ENCODE measurements at regions not wholly inside any gene's neighbourhood (a gene's known extent, or its start where the extent isn't known, plus 50 kb on each side); places are given as distances from the start of the nearest gene placed in this dataset.

- Histone ChIP-seq H3K4me1 (replicated peaks in 1 of 2; ENCODE audit: control insufficient read depth in 2 of 2, insufficient read depth in 2 of 2, low read length in 2 of 2) (no peaks in the 10 kb centered on the region), H3K27ac (ENCODE audit: extremely low read depth, low read depth, low read length) (no peak overlapping the region), H3K4me2 (ENCODE audit: insufficient read depth, low read length) (no peak overlapping the region), H3K27me3 (ENCODE audit: control insufficient read depth in 2 of 2, insufficient read depth in 2 of 2, low read length in 2 of 2) (peaks cover 8 to 10% of the 10 kb centered on the region in 2 experiments; a peak in 2 of 5 replicates), H3K9me1 (ENCODE audit: control insufficient read depth, insufficient read depth, low read length) (no peaks in the 10 kb centered on the region), H4K20me1 (replicated peaks; ENCODE audit: control insufficient read depth, insufficient read depth, low read length) (no peaks in the 10 kb centered on the region; the same call in 1 of the 2 replicates), H3K9ac (ENCODE audit: insufficient read depth in 1 of 2, low read depth in 2 of 2, low read length in 2 of 2) (no peak overlapping the region), H3K36me3 (ENCODE audit: control insufficient read depth, insufficient read depth, low read length) (no peaks in the 10 kb centered on the region), H2AFZ (ENCODE audit: low read depth, low read length) (no peak overlapping the region), H3K79me2 (ENCODE audit: control insufficient read depth, insufficient read depth, low read length) (no peaks in the 10 kb centered on the region), H3K9me3 (replicated peaks; ENCODE audit: control insufficient read depth, insufficient read depth, low read depth, low read length) (no peaks in the 10 kb centered on the region), H3K4me3 (no peak overlapping the region)
- BruUV-seq (replicated peaks) = no TSS peak
- FAIRE-seq (no peak), ATAC-seq (no peak), DNase-seq (ENCODE audit: extremely low read depth in 1 of 4, low spot score in 3 of 4) (no peak)
- WGBS (ENCODE audit: insufficient coverage, low coverage, missing lambda C conversion rate) = 0% methylated on average over 2 of the region's 2 CpGs
- ChIA-PET POLR2A (no interaction called here), CTCF (ENCODE audit: low intra/inter-chr PET ratio) (no interaction called here)
- TF ChIP-seq NFXL1 (CRISPR knock-in tag; IDR thresholded peaks at IDR 0.05) = no peak
- TF ChIP-seq YY1 (IDR thresholded peaks at IDR 0.05; ENCODE audit: borderline replicate concordance in 1 of 3, control insufficient read depth in 1 of 3, extremely low read depth in 1 of 3, insufficient read depth in 3 of 3, insufficient read length in 1 of 3, insufficient replicate concordance in 2 of 3, low read depth in 1 of 3, low read length in 2 of 3) = no peak
- TF ChIP-seq CBFB (CRISPR knock-in tag; IDR thresholded peaks at IDR 0.05) = no peak
- TF ChIP-seq SAFB (IDR thresholded peaks at IDR 0.05; ENCODE audit: borderline replicate concordance, low read depth, low read length) = no peak
- TF ChIP-seq ZNF24 (IDR thresholded peaks at IDR 0.05) = no peak
- no peak for TF ChIP-seq CTBP1 (IDR thresholded peaks at IDR 0.05; ENCODE audit: borderline replicate concordance)
- no peak for TF ChIP-seq MCM3 (IDR thresholded peaks at IDR 0.05)
- TF ChIP-seq SP1 (CRISPR knock-in tag; IDR thresholded peaks at IDR 0.05) = no peak
- TF ChIP-seq TFAM (CRISPR knock-in tag; conservative IDR thresholded peaks at IDR 0.05) = no peak
- TF ChIP-seq ZNF280A (IDR thresholded peaks at IDR 0.05; ENCODE audit: low read depth, partially characterized antibody) = no peak
- TF ChIP-seq RFX5 (IDR thresholded peaks at IDR 0.05; ENCODE audit: low read depth, low read length) = no peak
- TF ChIP-seq, protein P1, sequence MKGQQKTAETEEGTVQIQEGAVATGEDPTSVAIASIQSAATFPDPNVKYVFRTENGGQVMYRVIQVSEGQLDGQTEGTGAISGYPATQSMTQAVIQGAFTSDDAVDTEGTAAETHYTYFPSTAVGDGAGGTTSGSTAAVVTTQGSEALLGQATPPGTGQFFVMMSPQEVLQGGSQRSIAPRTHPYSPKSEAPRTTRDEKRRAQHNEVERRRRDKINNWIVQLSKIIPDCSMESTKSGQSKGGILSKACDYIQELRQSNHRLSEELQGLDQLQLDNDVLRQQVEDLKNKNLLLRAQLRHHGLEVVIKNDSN (CRISPR knock-in tag; IDR thresholded peaks at IDR 0.05) = no peak
- no peak for TF ChIP-seq ZNF354B (CRISPR knock-in tag; IDR thresholded peaks at IDR 0.05)
- intact Hi-C loops (cut with micrococcal nuclease) (no loop called here), in situ Hi-C loops (cut with MboI) (no loop called here)
Observed at GRCh38 chr1:119308806-119309205, 59.8 kb upstream of the HAO2 start.
